Muscle of leg (tissue), 3 donors: ENCODE measurements at regions not wholly inside any gene's neighbourhood (a gene's known extent, or its start where the extent isn't known, plus 50 kb on each side); places are given as distances from the start of the nearest gene placed in this dataset.

ENCODE experiments used
- DNase-seq: peaks from one replicate; pipeline ENCODE4 v3.0.0; 2013
- H3K27ac ChIP-seq: one replicate; pipeline ENCODE4 v1.5.1; 2013; ENCODE audit warnings: mild to moderate bottlenecking, low read length, control low read depth
- H3K27me3 ChIP-seq: one replicate; pipeline ENCODE4 v1.6.1; 2013; ENCODE audit warnings: low read length; ENCODE audit not compliant: control insufficient read depth, insufficient read depth
- H3K36me3 ChIP-seq: one replicate; pipeline ENCODE4 v1.6.1; 2013; ENCODE audit warnings: low read length; ENCODE audit not compliant: control insufficient read depth, insufficient read depth
- H3K4me1 ChIP-seq: one replicate; pipeline ENCODE4 v1.6.1; 2013; ENCODE audit warnings: low read length; ENCODE audit not compliant: control insufficient read depth, insufficient read depth
- H3K4me3 ChIP-seq: one replicate; pipeline ENCODE4 v1.5.1; 2013; ENCODE audit warnings: low read length, control low read depth
- H3K9me3 ChIP-seq: replicated peaks from 2 replicates; pipeline ENCODE4 v1.6.1; 2013; ENCODE audit warnings: low read depth, low read length; ENCODE audit not compliant: control insufficient read depth
- WGBS: methylation state at CpG from one replicate; pipeline ENCODE4 v1.1.5; 2013; ENCODE audit warnings: missing lambda C conversion rate; ENCODE audit not compliant: insufficient coverage; 5-methylcytosine and 5-hydroxymethylcytosine counted together

DNA sequence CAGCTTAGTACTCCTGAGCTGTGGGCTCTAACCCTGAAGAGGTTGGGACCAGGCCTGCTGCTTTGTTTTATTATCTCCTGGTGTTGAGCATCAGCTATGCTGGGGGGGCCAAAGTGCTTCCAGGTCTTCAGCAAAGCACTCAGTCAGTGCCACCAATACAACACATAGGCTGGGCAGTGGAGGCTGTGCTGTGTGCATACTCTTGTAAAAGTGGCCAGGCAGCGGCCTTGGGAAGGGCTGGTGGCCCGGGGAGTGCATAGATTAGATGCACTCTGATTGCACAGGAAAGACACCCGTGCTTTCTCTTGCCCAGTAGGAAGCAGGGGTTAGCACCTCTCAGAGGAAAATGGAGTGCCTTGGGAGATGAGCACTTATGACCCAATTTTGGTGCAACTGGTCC, 534.0 kb downstream of the ARAP2 start:
- H3K9me3 ChIP-seq: peaks cover 20% of the 10 kb centered on the region
- no peaks in the 10 kb centered on the region for H3K4me1 ChIP-seq
- H3K4me3 ChIP-seq: no peak overlapping the region

DNA sequence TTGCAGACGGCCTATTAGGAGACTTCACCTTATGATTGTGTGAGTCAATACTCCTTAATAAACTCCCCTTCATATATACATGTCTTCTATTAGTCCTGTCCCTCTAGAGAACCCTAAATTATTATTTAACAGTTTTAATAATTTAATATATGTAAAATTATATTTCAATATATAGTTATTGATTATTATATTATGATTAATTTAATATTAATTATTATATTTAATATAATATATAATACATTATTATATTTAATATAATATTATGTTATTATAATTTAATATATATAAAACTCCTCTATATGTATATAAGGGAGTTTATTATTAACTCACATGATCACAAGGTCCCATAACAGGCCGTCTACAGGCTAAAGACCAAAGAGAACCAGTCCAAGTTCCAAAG, 533.2 kb downstream of the ARAP2 start:
- no CpG with 5 or more reads among the region's 2 CpGs for WGBS
- Histone ChIP-seq H3K4me1 (no peaks in the 10 kb centered on the region), H3K4me3 (no peak overlapping the region), H3K27me3 (no peaks in the 10 kb centered on the region), H3K36me3 (no peaks in the 10 kb centered on the region), H3K9me3 (peaks cover 20% of the 10 kb centered on the region), H3K27ac (no peak overlapping the region)
- no peak for DNase-seq

More for the DNA sequence above, 534.0 kb downstream of the ARAP2 start:
- no peak for DNase-seq
- Histone ChIP-seq H3K27ac (no peak overlapping the region), H3K36me3 (no peaks in the 10 kb centered on the region), H3K27me3 (no peaks in the 10 kb centered on the region)
- no CpG with 5 or more reads among the region's 3 CpGs for WGBS

DNA sequence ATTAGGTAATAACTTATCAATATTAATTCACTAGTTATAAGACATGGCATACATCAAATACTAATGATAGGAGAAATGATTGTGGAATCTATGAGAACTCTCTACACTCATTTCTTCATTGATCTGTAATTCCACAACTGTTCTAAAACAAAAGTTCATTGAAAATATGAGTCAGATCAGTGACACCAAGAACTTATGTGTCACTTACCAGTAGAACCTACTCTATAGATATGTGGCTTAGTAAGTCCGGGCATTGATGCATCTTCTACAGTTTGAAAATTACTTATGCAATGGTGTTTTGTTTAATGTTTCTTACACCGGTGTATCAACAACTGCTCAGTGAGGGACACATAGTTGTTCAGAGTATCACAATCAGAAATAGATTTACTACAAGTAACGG, 520.3 kb downstream of the ARAP2 start:
- Histone ChIP-seq H3K4me1 (no peaks in the 10 kb centered on the region), H3K36me3 (no peaks in the 10 kb centered on the region), H3K27me3 (no peaks in the 10 kb centered on the region), H3K9me3 (no peaks in the 10 kb centered on the region), H3K27ac (no peak overlapping the region), H3K4me3 (no peak overlapping the region)
- no peak for DNase-seq
- no CpG with 5 or more reads among the region's 3 CpGs for WGBS

DNA sequence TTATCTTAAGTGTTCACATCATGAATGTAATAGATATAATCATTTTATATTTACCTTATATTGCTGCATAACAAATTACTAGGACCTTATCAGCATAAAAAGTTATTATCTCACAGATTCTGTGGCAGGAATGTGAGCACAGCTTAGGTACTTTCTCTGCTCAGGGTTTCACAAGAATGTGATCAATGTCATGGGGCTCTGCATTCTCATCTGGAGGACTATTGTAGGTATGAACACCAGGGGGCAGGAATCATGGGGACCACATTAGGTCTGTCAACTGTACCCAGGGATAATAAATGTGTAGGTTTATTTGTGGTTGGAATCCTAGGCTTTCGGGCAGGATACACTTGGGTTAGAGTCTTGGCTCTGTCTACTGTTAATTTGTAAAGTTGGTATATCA, 519.2 kb downstream of the ARAP2 start:
- no peak for DNase-seq
- Histone ChIP-seq H3K27ac (no peak overlapping the region), H3K4me1 (no peaks in the 10 kb centered on the region), H3K9me3 (no peaks in the 10 kb centered on the region), H3K36me3 (no peaks in the 10 kb centered on the region), H3K27me3 (no peaks in the 10 kb centered on the region), H3K4me3 (no peak overlapping the region)
- WGBS: no CpG with 5 or more reads among the region's 1 CpG

DNA sequence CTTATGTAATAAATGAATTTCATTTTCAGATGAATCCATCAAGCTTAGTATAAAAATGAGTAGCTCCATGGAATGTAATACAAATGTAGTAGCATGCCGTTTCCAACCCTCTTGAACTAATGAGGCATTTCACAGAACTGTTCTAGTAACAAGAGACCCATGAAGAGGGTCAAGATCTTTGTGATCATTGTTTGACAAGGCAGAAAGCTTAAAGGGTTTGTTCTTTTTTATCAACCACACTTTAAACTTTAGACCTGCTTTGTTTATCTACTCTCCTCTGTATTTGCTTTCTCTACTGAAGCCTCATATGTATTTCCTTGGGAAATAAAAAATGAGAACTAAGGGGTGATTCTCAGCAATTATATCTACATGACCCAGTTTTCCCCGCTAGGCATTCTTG, 513.9 kb downstream of the ARAP2 start:
- H3K27ac ChIP-seq: no peak overlapping the region
- no CpG with 5 or more reads among the region's 2 CpGs for WGBS
- H3K4me1 ChIP-seq: no peaks in the 10 kb centered on the region
- no peaks in the 10 kb centered on the region for H3K36me3 ChIP-seq
- no peak overlapping the region for H3K4me3 ChIP-seq
- peaks cover 3% of the 10 kb centered on the region for H3K9me3 ChIP-seq
- no peaks in the 10 kb centered on the region for H3K27me3 ChIP-seq
- DNase-seq: no peak

DNA sequence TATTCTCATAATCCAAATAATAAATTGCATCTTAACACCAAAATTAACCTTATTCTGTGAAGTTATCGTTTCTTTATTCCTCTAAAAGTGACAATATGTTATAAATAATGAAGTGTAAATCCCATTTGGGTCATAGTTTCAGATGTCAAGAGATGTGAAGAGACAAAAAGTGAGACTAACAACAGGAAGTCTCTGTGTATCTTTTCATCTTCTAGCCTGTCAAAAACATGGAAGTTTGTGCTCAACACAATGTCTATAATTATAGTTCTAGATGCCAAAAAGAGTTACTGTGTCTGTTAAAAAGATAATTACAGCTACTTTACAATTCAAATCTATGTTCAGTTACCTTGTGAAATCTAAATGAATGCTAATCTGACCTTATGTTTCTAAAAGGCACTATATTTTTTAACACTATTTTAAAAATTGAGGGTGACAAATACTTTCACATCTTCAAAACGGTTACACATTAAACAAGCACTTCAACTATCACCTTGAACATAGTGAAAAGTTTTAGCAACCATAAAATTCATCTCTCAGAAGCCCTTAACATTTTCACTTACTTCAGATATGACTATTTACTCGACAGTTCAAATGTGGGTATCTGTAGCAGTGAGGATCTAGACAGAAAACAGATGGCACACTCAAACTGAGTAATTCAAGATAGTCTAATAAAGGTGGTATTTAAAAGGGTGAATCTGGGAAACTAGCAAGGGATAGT, 509.8 kb downstream of the ARAP2 start:
- Histone ChIP-seq H3K36me3 (no peaks in the 10 kb centered on the region), H3K27ac (no peak overlapping the region), H3K9me3 (peaks cover 3% of the 10 kb centered on the region), H3K4me3 (no peak overlapping the region), H3K4me1 (no peaks in the 10 kb centered on the region), H3K27me3 (no peaks in the 10 kb centered on the region)
- no peak for DNase-seq
- no CpG with 5 or more reads among the region's 3 CpGs for WGBS

GRCh38 chr4:35739308-35739707, 505.0 kb downstream of the ARAP2 start:
- DNase-seq: no peak

GRCh38 chr4:35754047-35754446, 490.3 kb downstream of the ARAP2 start:
- no peak for DNase-seq
- H3K4me3 ChIP-seq: no peak overlapping the region
- H3K4me1 ChIP-seq: no peaks in the 10 kb centered on the region

More at GRCh38 chr4:35739308-35739707, 505.0 kb downstream of the ARAP2 start:
- Histone ChIP-seq H3K27me3 (no peaks in the 10 kb centered on the region), H3K27ac (no peak overlapping the region), H3K4me1 (no peaks in the 10 kb centered on the region), H3K4me3 (no peak overlapping the region), H3K36me3 (no peaks in the 10 kb centered on the region), H3K9me3 (peaks cover 15% of the 10 kb centered on the region)
- 60% methylated on average over 3 of the region's 3 CpGs for WGBS

DNA sequence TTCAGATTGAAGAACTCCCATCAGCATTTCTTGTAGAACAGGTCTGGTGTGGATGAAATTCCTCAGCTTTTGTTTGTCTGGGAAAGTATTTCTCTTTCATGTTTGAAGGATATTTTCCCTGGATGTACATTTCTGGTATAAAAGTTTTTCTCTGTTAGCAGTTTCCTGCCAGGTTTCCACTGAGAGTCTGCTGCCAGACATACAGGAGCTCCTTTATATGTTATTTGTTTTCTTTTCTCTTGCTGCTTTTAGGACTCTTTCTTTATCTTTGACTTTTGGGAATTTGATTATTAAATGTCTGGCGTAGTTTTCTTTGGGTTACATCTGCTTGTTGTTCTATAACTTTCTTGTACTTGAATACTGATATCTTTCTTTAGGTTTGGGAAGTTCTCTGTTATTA, 486.5 kb downstream of the ARAP2 start:
- H3K4me1 ChIP-seq: no peaks in the 10 kb centered on the region
- WGBS: no CpG with 5 or more reads among the region's 1 CpG
- H3K4me3 ChIP-seq: no peak overlapping the region
- peaks cover 4% of the 10 kb centered on the region for H3K9me3 ChIP-seq
- no peak overlapping the region for H3K27ac ChIP-seq
- DNase-seq: peak; percentile 84
- no peaks in the 10 kb centered on the region for H3K27me3 ChIP-seq
- no peaks in the 10 kb centered on the region for H3K36me3 ChIP-seq

More at GRCh38 chr4:35754047-35754446, 490.3 kb downstream of the ARAP2 start:
- no peak overlapping the region for H3K27ac ChIP-seq
- peaks cover 2% of the 10 kb centered on the region for H3K9me3 ChIP-seq
- H3K36me3 ChIP-seq: no peaks in the 10 kb centered on the region
- no peaks in the 10 kb centered on the region for H3K27me3 ChIP-seq

GRCh38 chr4:35760807-35761206, 483.5 kb downstream of the ARAP2 start:
- WGBS: 31% methylated on average over 2 of the region's 4 CpGs
- Histone ChIP-seq H3K9me3 (peaks cover 4% of the 10 kb centered on the region), H3K27me3 (no peaks in the 10 kb centered on the region), H3K36me3 (no peaks in the 10 kb centered on the region), H3K27ac (no peak overlapping the region), H3K4me1 (no peaks in the 10 kb centered on the region), H3K4me3 (no peak overlapping the region)
- DNase-seq: no peak

- H3K36me3 ChIP-seq: no peaks in the 10 kb centered on the region
- WGBS: no CpG with 5 or more reads among the region's 2 CpGs
Measured at GRCh38 chr4:35771571-35771970, 472.7 kb downstream of the ARAP2 start.

More at GRCh38 chr4:35771571-35771970, 472.7 kb downstream of the ARAP2 start:
- no peak for DNase-seq
- Histone ChIP-seq H3K27me3 (no peaks in the 10 kb centered on the region), H3K9me3 (no peaks in the 10 kb centered on the region), H3K4me1 (no peaks in the 10 kb centered on the region), H3K27ac (no peak overlapping the region), H3K4me3 (no peak overlapping the region)
